NCI-H2227 (cell line): ENCODE measurements at regions not wholly inside any gene's neighbourhood (a gene's known extent, or its start where the extent isn't known, plus 50 kb on each side); places are given as distances from the start of the nearest gene placed in this dataset.
"Not testable (repeated sequence)": the region's sequence is repeated elsewhere in the genome, so short reads cannot be mapped to it uniquely, and the experiment has no call there.

Experiments
- DNase-seq: peaks from one replicate; lab custom pipeline; 2025; ENCODE audit not compliant: unreplicated experiment; lab: John Stamatoyannopoulos, UW

DNA sequence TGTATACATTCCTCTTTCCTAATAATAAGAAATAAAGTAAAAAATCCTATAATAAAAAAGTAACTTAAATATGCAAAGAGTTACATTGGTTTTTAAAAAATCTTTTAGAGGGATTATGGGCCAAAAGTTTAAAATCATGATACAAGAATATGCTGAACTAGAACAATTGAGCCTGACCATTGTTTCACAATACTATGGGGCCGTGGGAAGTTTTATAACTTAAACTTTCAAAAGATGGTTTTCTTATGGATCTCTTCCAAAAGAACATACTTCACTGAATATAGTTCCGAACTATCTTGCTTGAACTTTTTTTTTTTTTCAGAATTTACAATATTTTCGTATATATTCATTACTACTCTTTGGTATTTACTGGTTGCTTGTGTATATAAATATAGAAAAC is 97.6 kb downstream of the NFKBIZ start:
- no peak for DNase-seq

DNA sequence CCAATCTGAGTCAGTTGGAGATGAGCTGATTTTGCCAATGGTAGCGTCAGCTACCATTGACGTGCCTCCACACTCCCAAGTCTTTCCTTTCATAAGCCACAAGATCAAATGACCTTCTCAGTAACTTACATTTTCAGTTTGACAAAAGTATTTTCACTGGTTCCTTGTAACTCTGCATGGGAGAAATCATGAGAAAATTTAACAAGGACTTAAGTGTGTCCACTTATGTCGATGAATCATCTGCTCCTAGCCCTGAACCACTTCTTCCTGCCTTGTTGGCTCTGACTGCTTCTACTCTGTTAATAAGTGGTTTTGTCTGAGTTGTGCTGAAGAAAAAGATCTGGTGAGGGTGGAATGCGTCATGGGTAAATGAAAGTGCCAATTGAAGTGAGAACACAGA is 101.2 kb downstream of the NFKBIZ start:
- DNase-seq, result peak; percentile 3

DNA sequence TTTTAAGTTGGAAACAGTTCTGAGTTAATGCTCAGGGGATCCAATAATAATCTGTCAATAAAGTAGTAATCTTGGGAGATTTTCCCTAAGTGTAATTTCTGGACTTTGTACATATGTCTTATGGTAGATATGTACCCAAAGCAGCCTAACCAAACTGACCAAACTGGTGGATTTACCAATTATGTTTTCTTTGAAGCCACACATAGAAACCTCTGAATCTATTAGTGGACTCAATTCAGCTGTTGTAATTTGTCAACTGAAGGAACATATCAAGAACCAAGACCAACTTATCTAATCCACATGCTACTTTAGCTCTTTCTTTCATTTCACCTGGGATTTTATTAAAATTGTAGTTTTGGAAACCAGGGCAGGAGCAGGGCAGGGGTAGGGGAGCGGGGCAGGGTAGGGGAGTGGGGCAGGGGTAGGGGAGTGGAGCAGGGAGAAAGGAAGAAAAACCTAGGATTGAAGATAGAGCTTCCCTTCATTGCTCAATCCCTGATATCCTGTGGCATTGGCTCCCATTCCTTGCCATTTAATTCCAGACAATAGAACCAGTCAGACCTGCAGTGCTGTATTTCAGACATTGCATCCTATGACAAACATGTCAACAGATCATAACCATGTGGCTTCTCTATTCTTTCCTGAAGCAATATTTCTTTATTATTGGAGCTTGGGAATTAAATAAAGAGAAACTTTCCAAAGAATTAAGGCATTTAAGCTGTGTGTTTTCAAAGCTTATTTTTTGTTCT is 101.8 kb downstream of the NFKBIZ start:
- DNase-seq, result no peak

DNA sequence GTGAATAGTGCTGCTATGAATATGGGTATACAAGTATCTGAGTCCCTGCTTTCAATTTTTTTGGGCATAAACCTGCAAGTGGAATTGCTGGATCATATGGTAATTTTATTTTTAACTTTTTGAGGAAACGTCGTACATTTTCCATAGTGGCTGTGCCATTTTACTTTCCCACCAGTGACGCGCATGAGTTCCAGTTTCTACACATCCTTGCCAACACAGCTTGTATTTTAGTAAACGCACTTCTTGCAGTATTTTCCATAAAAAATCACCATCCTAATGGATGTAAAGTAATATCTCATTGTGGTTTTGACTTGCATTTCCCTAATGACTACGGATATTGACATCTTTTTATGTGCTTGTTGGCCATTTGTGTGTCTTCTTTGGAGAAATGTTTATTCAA is 105.0 kb downstream of the NFKBIZ start:
- DNase-seq, result no peak

DNA sequence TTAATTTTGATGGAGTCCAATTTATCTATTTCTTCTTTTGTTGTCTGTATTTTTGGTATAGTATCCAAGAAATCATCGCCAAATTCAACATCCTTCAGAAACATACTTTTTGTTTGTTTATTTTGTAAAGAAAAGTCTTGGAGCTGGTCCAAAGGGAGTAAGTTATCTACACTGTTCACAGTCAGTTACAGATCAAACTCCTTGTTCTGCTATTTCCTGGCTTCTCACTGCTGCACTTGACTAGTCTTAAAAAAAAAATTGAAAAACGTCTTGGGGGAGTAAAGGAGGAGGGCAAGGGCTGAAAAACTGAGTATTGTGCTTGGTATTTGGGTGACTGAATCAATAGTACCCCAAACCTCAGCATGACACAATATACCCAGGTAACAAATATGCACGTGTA is 105.6 kb downstream of the NFKBIZ start:
- DNase-seq, result no peak

DNA sequence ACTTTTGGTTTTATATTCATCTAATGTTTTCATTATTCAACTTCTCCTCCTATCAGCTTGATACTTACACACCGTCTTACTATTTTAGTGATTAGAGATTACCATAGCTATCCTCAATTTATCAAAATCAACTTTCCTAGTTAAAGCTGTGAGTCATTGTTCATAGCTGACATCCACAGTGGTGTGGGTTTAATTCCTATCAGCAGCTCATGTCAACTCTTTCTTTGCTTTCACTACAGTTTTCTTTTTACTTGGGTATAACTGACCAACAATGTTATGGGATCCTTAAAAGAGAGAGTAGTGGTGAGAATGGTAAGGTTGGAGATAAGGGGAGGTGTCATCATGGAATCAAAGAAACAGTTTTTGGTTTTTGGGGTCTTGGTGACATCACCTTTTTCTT is 112.7 kb downstream of the NFKBIZ start:
- no peak for DNase-seq

DNA sequence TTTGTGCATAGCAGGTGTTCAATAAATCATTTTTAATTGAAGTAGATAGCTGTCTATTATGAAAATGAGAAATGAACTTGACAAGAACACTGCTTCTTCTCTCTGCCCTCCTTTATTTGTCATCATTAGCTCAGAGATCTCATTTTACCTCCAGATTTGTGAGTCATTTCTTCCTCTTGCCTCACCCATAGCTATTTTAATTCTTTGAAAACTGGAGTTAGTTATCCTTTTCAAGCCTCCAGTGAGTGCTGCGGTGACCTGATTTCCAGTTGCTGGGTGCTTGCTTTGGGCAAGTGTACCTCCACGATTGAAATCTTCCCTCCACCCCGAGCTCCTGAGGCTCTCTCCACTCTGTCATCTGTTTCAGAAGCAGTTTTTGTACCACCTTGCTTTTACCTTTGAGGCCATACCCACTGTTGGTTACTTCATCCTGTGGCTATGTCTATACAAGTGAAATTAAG is 114.6 kb downstream of the NFKBIZ start:
- DNase-seq, result no peak

DNA sequence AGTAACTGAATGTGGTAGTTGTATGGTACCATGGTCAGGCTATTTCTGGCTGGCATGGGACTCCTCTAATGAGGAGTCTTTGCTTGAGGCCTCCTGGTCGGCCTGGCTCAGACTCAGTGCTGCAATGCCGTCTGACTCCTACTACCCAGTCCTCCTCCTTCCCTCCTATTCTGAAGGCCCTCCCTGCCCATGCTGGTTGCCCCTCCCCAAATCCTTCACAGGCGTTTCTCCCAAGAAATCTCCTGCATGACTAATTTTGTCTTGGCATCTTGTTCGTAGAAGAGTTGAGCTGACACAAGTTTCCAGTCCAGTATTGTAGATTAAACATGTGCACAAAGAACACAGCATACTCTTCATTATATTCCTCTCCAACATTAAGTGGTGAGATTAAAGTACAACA is 115.5 kb downstream of the NFKBIZ start:
- peak; percentile 6 for DNase-seq

DNA sequence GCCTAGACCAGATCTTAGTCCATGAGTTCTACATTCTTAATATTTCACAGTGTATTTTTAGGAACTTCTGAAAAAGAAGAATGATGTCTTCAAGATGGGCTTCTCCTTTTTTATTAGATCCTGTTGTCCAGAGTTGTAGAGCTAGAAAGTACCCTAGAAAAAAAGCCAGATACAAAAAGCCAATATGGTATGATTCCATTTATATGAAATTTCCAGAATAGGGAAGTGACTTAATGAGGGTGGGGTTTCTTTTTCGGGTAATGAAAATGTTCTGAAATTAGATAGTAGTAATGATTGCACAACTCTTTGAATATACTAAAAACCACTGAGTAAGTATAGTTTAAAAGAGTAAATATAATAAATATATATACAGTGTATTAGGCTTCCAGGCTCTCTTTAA is 116.9 kb downstream of the NFKBIZ start:
- DNase-seq, result no peak

DNA sequence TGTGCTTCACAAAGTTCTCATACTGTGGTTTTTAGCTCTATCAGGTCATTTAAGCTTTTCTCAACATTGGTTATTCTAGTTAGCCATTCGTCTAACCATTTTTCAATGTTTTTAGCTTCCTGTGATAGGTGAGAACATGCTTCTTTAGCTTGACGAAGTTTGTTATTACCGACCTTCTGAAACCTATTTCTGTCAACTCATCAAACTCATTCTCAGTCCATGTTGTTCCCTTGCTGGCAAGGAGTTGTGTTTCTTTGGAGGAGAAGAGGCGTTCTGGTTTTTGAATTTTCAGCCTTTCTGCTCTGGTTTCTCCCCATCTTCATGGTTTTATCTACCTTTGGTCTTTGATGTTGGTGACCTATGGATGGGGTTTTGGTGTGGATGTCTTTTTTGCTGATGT is 120.9 kb downstream of the NFKBIZ start:
- no peak for DNase-seq

DNA sequence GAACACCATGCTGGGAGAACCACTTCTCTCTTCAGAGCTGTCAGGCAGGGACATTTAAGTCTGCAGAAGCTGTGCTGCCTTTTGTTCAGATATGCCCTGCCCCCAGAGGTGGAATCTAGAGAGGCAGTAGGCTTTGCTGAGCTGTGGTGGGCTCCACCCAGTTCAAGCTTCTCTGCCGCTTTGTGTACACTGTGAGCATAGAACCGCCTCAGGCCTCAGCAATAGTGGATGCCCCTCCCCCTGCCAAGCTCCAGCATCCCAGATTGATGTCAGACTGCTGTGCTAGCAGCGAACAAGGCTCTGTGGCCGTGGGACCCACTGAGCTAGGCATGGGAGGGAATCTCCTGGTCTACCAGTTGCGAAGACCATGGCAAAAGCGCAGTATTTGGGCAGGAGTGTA is 121.6 kb downstream of the NFKBIZ start:
- no peak for DNase-seq

DNA sequence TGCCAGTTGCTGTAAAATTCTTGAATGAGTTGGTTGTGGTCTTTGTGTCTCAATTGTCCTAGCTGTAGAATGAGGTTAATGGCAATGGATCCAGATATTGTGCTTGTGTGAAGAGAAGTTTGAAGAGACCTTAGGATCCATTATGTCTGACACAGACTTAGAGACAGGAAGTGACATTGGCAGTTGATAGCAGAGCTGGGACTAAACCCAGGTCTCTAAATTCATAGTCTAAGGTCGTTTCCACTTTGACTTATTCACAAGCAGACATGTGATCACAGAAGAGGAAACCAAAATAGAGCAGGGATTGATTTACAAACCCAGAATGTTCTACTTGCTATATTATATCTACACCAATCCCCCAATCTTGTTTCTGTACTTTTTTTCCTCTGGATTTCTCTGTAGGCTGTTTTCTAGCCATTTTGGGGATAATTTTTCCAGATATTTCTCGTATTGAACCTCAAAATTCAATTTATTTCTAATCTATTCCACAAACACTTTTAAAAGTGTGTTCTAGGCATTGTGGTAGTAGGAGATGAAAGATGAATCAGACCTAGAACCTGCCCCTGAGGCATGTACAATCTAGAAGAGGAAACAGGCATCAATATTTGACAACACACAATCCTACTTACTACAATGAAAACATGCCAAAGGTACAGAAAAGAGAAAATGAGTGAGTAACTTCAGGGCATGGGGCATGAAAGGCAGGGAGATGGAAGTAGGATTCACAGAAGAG is 123.3 kb downstream of the NFKBIZ start:
- DNase-seq, result no peak

DNA sequence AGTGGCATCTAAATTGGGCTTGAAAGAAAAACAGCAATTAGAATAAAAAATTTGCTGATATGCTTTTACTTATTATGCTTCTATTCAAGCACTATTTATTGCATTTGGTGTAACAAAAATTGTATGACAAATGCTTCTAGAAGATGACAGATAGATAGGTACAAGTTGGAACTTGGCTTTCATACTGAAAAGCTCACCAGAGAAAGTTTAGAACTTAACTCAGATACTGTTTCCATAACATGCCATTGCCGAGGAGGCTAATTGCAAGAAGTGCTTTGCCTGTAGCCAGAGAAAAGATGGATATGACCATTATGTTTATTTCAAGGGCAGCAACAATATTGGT is 123.8 kb downstream of the NFKBIZ start:
- DNase-seq, result no peak

DNA sequence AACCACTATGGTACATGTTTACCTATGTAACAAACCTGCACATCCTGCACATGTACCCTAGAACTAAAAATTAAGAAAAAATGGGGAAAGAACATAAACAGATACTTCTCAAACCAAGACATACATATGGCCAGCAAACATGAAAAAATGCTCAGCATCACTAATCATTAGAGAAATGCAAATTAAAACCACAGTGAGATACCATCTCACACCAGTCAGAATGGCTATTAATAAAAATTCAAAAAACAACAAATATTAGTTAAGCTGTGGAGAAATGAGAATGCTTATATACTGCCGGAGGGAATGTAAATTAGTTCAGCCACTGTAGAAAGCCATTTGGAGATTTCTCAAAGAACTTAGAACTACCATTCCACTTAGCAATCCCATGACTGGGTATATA is 126.1 kb downstream of the NFKBIZ start:
- not testable (repeated sequence) for DNase-seq

DNA sequence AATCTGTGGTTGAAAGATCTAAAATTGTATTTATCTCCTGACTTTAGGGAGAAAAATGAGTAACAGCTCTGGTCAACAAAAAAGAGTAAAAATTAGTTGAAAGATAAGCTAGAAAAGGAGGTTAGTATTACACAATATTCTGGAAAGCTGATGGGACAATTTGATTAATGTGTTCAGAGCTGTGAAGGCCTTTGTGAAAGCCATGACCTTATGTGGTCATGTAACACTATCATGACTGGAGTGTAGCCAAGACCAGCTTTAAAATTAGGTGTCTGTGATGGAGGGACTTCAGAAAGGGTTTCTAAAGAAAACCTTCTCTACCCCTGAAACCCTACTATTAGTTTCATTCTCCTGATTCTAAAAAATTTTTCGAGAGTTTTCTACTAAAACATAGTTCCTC is 127.2 kb downstream of the NFKBIZ start:
- no peak for DNase-seq

DNA sequence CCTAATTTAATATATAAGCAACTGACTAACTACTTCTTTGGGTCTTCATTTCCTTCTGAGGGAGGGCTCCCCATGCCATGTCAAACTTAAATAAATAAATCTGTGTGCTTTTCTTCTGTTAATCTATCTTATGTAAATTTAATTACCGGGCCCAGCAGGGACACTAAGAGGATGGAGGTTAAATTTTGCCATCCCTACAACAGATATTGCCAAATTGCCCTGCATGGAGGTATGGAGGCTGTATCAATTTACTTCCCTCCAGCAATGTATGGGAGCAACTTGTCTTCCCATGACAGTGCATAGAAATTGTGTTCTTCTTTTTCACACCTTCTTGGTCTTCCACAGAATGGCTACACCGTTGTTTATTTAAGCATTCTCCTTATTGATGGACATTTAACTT is 129.0 kb downstream of the NFKBIZ start:
- DNase-seq, result no peak

DNA sequence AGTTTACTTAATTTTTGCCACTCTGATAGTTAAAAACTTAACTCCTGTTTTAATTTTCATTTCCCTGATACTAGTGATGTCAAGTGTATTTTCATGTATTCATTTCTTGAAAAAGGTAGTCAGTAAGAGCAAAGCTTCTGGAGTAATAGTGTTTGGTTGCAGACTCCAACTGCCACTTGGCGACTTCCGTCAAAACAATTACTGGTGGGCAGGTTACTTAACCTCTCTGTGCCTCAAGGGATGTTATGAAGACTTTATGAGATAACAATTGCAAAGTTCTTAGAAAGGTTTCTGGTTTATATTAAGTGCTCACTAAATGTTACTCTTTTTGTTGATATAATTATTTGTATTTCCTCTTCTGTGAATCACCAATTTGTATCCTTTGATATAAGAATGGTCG is 129.7 kb downstream of the NFKBIZ start:
- no peak for DNase-seq

DNA sequence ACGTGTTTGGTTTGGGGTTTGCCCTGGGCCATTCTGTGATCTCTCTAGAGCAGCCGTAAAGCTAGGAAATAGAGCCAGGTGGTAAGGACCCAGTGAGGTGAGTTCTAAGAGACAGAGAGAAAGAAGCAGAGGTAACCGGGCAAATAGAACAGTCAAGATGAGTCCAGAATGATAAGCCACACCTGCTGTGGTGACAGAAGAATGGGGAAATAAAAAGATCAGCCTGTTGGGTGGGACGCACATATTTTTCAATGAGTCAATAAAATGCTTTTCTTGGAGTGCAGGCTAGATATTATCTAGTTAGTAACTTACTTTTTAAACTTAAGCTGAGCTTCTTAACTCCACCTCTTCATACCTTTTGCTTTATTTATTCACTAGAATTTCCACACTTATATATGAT is 135.0 kb downstream of the NFKBIZ start:
- DNase-seq, result no peak

DNA sequence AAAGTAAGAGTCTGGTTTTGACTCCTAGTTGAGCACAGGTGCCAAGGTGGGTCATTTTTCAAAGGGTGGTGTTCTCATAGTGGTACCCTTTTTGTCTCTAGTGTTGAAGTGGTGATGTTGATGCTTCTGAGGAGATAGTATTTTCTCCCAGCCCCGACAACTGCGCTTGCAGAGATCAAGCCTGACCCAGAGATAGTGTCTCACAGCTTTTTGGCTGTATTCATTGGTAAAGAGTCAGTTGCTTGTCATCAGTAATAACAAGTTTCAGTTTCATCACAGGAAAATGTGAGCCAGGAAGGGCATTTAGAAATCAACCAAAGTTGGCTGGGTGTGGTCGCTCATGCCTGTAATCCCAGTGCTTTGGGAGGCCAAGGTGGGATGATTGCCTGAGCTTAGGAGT is 139.3 kb downstream of the NFKBIZ start:
- no peak for DNase-seq

DNA sequence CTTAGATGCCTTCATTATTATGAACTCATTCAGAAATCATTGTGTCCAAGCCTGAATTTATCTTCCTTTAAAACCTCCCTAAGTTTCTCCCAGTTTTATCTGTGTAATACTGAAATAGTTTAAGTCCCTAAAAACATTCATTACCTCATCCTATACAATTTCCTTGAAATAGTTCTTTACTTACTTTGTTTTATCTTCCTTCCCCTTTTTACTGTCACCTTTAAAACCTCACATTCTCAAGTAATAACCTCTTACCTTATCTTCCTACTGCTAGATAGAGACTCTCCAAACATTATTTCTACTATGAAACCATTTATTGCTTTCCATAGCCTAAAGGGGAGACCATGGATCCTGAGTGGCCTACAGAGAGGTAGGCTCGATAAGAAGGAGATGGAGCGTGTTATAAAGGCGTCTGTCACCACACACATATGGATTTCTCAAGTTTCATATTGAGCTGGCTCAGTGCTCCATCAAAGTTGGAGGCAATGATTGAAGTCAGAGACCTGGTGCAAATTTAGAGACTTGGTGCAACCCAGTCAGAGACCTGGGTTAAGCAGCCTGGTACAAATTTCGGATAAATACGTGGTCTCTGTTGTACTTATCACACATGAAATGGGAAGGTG is 140.4 kb downstream of the NFKBIZ start:
- DNase-seq, result no peak

DNA sequence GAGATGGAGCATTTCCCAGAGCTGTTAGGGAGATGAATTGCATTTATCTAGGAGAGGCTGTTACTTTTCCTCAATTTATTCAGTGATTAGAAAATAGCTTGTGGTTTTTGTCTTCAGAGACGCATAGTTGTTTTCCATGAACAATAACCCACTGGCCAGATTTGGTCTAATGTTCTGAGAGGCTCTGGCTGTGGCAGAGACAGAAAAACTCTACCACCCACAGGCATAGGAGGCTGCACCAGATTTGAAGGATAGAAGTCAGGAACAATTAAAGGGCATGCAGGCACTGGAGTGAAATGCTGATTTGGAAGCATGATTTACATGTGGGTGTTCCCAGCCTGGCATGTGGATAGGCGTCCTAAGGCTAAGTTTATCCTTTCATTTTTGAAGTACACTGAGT is 143.5 kb downstream of the NFKBIZ start:
- DNase-seq, result no peak

DNA sequence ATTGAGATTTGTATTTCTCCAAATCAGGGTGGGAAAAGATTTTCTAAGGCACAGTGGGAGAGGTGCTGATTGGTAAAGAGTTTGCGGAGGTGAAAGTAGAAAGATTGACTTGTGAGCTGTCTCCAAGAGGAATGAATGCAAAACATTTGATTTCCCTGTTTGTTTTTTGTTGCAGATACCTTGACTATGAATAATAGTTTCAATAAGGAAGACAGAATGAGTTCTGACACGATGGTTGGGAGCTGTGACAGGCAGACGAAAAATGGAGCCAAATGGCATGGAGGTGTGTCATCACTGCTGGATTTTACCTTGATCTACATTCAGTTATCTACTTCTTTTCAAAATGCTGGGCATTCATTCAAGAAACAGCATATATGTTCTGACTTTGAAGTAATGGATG is 145.1 kb downstream of the NFKBIZ start:
- DNase-seq, result no peak
